H1 (cell line): ENCODE measurements at regions not wholly inside any gene's neighbourhood (a gene's known extent, or its start where the extent isn't known, plus 50 kb on each side); places are given as distances from the start of the nearest gene placed in this dataset.

ENCODE experiments used
- CTCF ChIA-PET: fragments of 300-600 bp; sonication (Branson Sonifier 250); formaldehyde crosslinking; loops from one replicate; lab custom pipeline; 2021; ENCODE audit not compliant: partially characterized antibody; lab: Charles Lee
- POLR2A ChIA-PET: fragments of 300-600 bp; sonication (Branson Sonifier 250); formaldehyde crosslinking; loops from one replicate; lab custom pipeline; 2021; ENCODE audit warnings: inconsistent platforms; ENCODE audit not compliant: partially characterized antibody; lab: Charles Lee
- DNase-seq, 2 experiments: peaks; one replicate each; pipeline versions ENCODE4 v3.0.0 to v3.0.0-alpha.2; 2010 to 2022; ENCODE audit warnings: low spot score in 2 of 2, low read depth in 1 of 2, mixed read lengths in 1 of 2
- FAIRE-seq: peaks from 2 replicates; lab custom pipeline; 2011; peaks lifted over from hg19 to GRCh38; lab: Jason Lieb, UNC
- H2AFZ ChIP-seq: 2 replicates; pipeline ENCODE4 v1.8.1; 2012; ENCODE audit warnings: low read length, inconsistent platforms
- H2AK5ac ChIP-seq: 2 replicates; pipeline ENCODE4 v1.6.1; 2013; ENCODE audit warnings: low read depth, low read length
- H2BK120ac ChIP-seq: replicated peaks from 2 replicates; pipeline ENCODE3; 2013; ENCODE audit warnings: low read depth, low read length, inconsistent platforms
- H2BK12ac ChIP-seq: 2 replicates; pipeline ENCODE4 v1.6.1; 2013; ENCODE audit warnings: low read depth, low read length
- H2BK15ac ChIP-seq: 2 replicates; pipeline ENCODE4 v1.6.1; 2013; ENCODE audit warnings: low read length
- H2BK20ac ChIP-seq: 2 replicates; pipeline ENCODE4 v1.6.1; 2013; ENCODE audit warnings: low read length
- H2BK5ac ChIP-seq: 2 replicates; pipeline ENCODE4 v1.6.1; 2013; ENCODE audit warnings: low read depth, low read length
- H3K14ac ChIP-seq: 2 replicates; pipeline ENCODE4 v1.6.1; 2013; ENCODE audit warnings: inconsistent platforms; ENCODE audit not compliant: insufficient read length
- H3K18ac ChIP-seq: 2 replicates; pipeline ENCODE4 v1.6.1; 2013; ENCODE audit warnings: low read length; ENCODE audit errors: extremely low read depth
- H3K23ac ChIP-seq: 2 replicates; pipeline ENCODE4 v1.6.1; 2013; ENCODE audit warnings: inconsistent platforms; ENCODE audit not compliant: insufficient read length
- H3K23me2 ChIP-seq: 2 replicates; pipeline ENCODE4 v1.6.1; 2013; ENCODE audit warnings: low read depth, low read length
- H3K27ac ChIP-seq: 2 replicates; pipeline ENCODE4 v1.6.1; 2011; ENCODE audit warnings: low read depth, low read length, inconsistent platforms
- H3K27me3 ChIP-seq, 4 experiments: replicated peaks in 1 of 4; 1 replicate in 1 of 4; 2 replicates in 3 of 4; pipeline versions ENCODE4 v1.6.1 to v1.8.1; 2011 to 2013; ENCODE audit warnings: low read length in 3 of 4, mild to moderate bottlenecking in 3 of 4, inconsistent platforms in 2 of 4, mixed read lengths in 2 of 4, moderate library complexity in 1 of 4; ENCODE audit not compliant: control insufficient read depth in 3 of 4, insufficient read depth in 3 of 4; ENCODE audit errors: extremely low read depth in 1 of 4
- H3K36me3 ChIP-seq, 4 experiments: 2 replicates each; pipeline versions ENCODE4 v1.6.1 to v1.8.1; 2011 to 2013; ENCODE audit warnings: mild to moderate bottlenecking in 4 of 4, low read length in 3 of 4, moderate library complexity in 2 of 4, control low read depth in 1 of 4, inconsistent platforms in 1 of 4; ENCODE audit not compliant: insufficient read depth in 4 of 4, control insufficient read depth in 2 of 4
- H3K4ac ChIP-seq: replicated peaks from 2 replicates; pipeline ENCODE3; 2013; ENCODE audit warnings: low read length, low read depth, mixed read lengths, inconsistent platforms; ENCODE audit not compliant: insufficient read length
- H3K4me1 ChIP-seq, 4 experiments: replicated peaks in 1 of 4; 1 replicate in 1 of 4; 2 replicates in 3 of 4; pipeline versions ENCODE4 v1.6.1 to v1.8.1; 2011 to 2013; ENCODE audit warnings: low read length in 3 of 4, inconsistent platforms in 2 of 4, mixed read lengths in 1 of 4; ENCODE audit not compliant: insufficient read depth in 4 of 4, control insufficient read depth in 3 of 4
- H3K4me2 ChIP-seq, 2 experiments: 2 replicates each; pipeline versions ENCODE4 v1.6.1 to v1.8.1; 2011 to 2013; ENCODE audit warnings: low read depth in 2 of 2, low read length in 2 of 2, control low read depth in 1 of 2, inconsistent platforms in 1 of 2, mild to moderate bottlenecking in 1 of 2; ENCODE audit not compliant: insufficient read depth in 1 of 2
- H3K4me3 ChIP-seq, 4 experiments: fragments of 200-600, 300-600 bp in 1 of 4; sonication (generic), shearing (Covaris generic), sonication (Bioruptor Twin) in 1 of 4; 2 replicates each; pipeline versions ENCODE4 v1.5.1 to v1.8.1; 2011 to 2016; ENCODE audit warnings: low read length in 4 of 4, low read depth in 3 of 4, control low read depth in 2 of 4, inconsistent platforms in 2 of 4, mild to moderate bottlenecking in 2 of 4, mixed read lengths in 1 of 4, moderate library complexity in 1 of 4; ENCODE audit not compliant: insufficient read depth in 2 of 4; ENCODE audit errors: extremely low read depth in 1 of 4
- H3K56ac ChIP-seq: replicated peaks from 2 replicates; pipeline ENCODE3; 2013; ENCODE audit warnings: low read depth, mild to moderate bottlenecking, mixed read lengths, low read length, inconsistent platforms; ENCODE audit not compliant: insufficient read length
- H3K79me1 ChIP-seq: 2 replicates; pipeline ENCODE4 v1.6.1; 2013; ENCODE audit warnings: low read depth, low read length, control low read depth
- H3K79me2 ChIP-seq, 2 experiments: 2 replicates each; pipeline versions ENCODE4 v1.6.1 to v1.8.1; 2012 to 2013; ENCODE audit warnings: low read length in 2 of 2, mild to moderate bottlenecking in 2 of 2, inconsistent platforms in 1 of 2; ENCODE audit not compliant: insufficient read depth in 2 of 2, control insufficient read depth in 1 of 2
- H3K9ac ChIP-seq, 4 experiments: replicated peaks in 1 of 4; 1 replicate in 1 of 4; 2 replicates in 3 of 4; pipeline versions ENCODE4 v1.6.1 to v1.8.1; 2011 to 2013; ENCODE audit warnings: low read depth in 3 of 4, low read length in 3 of 4, control low read depth in 2 of 4, mild to moderate bottlenecking in 2 of 4, moderate library complexity in 2 of 4, inconsistent platforms in 1 of 4; ENCODE audit errors: extremely low read depth in 1 of 4
- H3K9me3 ChIP-seq, 2 experiments: 2 replicates each; pipeline versions ENCODE4 v1.6.1 to v1.8.1; 2012 to 2013; ENCODE audit warnings: mild to moderate bottlenecking in 2 of 2, moderate library complexity in 2 of 2, control low read depth in 1 of 2, inconsistent platforms in 1 of 2, low read depth in 1 of 2, low read length in 1 of 2, mixed read lengths in 1 of 2; ENCODE audit not compliant: insufficient read depth in 2 of 2
- H4K20me1 ChIP-seq, 2 experiments: replicated peaks in 1 of 2; 2 replicates each; pipeline versions ENCODE3 to v1.8.1; 2011 to 2013; ENCODE audit warnings: inconsistent platforms in 2 of 2, low read length in 2 of 2, mild to moderate bottlenecking in 1 of 2; ENCODE audit not compliant: insufficient read depth in 2 of 2, control insufficient read depth in 1 of 2
- H4K5ac ChIP-seq: 2 replicates; pipeline ENCODE4 v1.6.1; 2013; ENCODE audit warnings: low read length, low read depth, mixed read lengths, inconsistent platforms; ENCODE audit not compliant: insufficient read length
- H4K8ac ChIP-seq: 2 replicates; pipeline ENCODE4 v1.8.0; 2013; ENCODE audit warnings: mild to moderate bottlenecking, moderate library complexity, low read length, inconsistent platforms; ENCODE audit not compliant: insufficient read depth; ENCODE audit errors: extremely low read depth
- H4K91ac ChIP-seq: replicated peaks from 2 replicates; pipeline ENCODE3; 2013; ENCODE audit warnings: low read length, mixed read lengths, inconsistent platforms; ENCODE audit not compliant: insufficient read length
- BRCA1 ChIP-seq: IDR thresholded peaks from 2 replicates; pipeline ENCODE4 v1.6.1; 2012; ENCODE audit warnings: low read depth, low read length, improper control_type of control experiment
- CEBPB ChIP-seq: IDR thresholded peaks from 2 replicates; pipeline ENCODE4 v1.6.1; 2012; ENCODE audit warnings: low read depth, low read length
- CREB1 ChIP-seq: IDR thresholded peaks from 2 replicates; pipeline ENCODE4 v1.6.1; 2012; ENCODE audit warnings: inconsistent platforms
- GABPA ChIP-seq: IDR thresholded peaks from 2 replicates; pipeline ENCODE4 v1.6.1; 2011; ENCODE audit warnings: mild to moderate bottlenecking, low read length, moderate library complexity, borderline replicate concordance; ENCODE audit not compliant: insufficient read depth
- HDAC2 ChIP-seq, 2 experiments: fragments of 300-600 bp in 1 of 2; sonication (generic) in 1 of 2; IDR thresholded peaks; 2 replicates each; pipeline ENCODE4 v1.6.1; 2011 to 2012; ENCODE audit warnings: low read depth in 2 of 2, low read length in 2 of 2, mild to moderate bottlenecking in 2 of 2, moderate library complexity in 2 of 2, borderline replicate concordance in 1 of 2, inconsistent platforms in 1 of 2
- HDAC6 ChIP-seq: IDR thresholded peaks from one replicate; pipeline ENCODE4 v1.7.1; 2012; ENCODE audit warnings: low read depth, mild to moderate bottlenecking, inconsistent platforms, low read length, moderate library complexity
- JUN ChIP-seq: IDR thresholded peaks from 2 replicates; pipeline ENCODE4 v1.6.1; 2011; ENCODE audit warnings: low read depth, mild to moderate bottlenecking, improper control_type of control experiment, low read length
- KDM1A ChIP-seq: fragments of 200-600, 300-600 bp; sonication (generic); IDR thresholded peaks from 2 replicates; pipeline ENCODE4 v1.7.1; 2016; ENCODE audit warnings: mild to moderate bottlenecking, low read length, borderline replicate concordance
- KDM5A ChIP-seq: fragments of 200-600 bp; IDR thresholded peaks from 2 replicates; pipeline ENCODE4 v1.7.1; 2012; ENCODE audit warnings: mild to moderate bottlenecking, low read length, inconsistent platforms, mixed read lengths
- POU5F1 ChIP-seq: IDR thresholded peaks from 2 replicates; pipeline ENCODE4 v1.6.1; 2011; ENCODE audit warnings: low read depth, mild to moderate bottlenecking, low read length, moderate library complexity
- RFX5 ChIP-seq: IDR thresholded peaks from 2 replicates; pipeline ENCODE4 v1.6.1; 2011; ENCODE audit warnings: low read depth, low read length, improper control_type of control experiment, borderline replicate concordance
- SP2 ChIP-seq: IDR thresholded peaks from 2 replicates; pipeline ENCODE4 v1.6.1; 2012; ENCODE audit warnings: mild to moderate bottlenecking, low read length, inconsistent platforms
- TAF7 ChIP-seq: optimal IDR thresholded peaks from 2 replicates; pipeline ENCODE3; 2011; ENCODE audit warnings: low read depth, mild to moderate bottlenecking, inconsistent platforms, low read length, moderate library complexity, borderline replicate concordance
- TCF12 ChIP-seq: IDR thresholded peaks from 2 replicates; pipeline ENCODE4 v1.6.1; 2011; ENCODE audit warnings: low read depth, mild to moderate bottlenecking, low read length
- YY1 ChIP-seq: IDR thresholded peaks from 2 replicates; pipeline ENCODE4 v1.6.1; 2011; ENCODE audit warnings: low read depth, mild to moderate bottlenecking, low read length
- WGBS, 2 experiments: shearing (Covaris generic) in 1 of 2; methylation state at CpG; one replicate each; pipeline versions ENCODE4 v1.1.6 to v1.1.7; 2013 to 2015; ENCODE audit warnings: low lambda C conversion rate in 2 of 2, mixed read lengths in 2 of 2, inconsistent platforms in 1 of 2, low coverage in 1 of 2, missing lambda C conversion rate in 1 of 2; ENCODE audit not compliant: insufficient replicate concordance in 2 of 2, insufficient coverage in 1 of 2, insufficient read length in 1 of 2; ENCODE audit errors: extremely low coverage in 1 of 2, missing lambda C conversion rate in 1 of 2; 5-methylcytosine and 5-hydroxymethylcytosine counted together
- TF ChIP-seq, protein P1 (sequence below): IDR thresholded peaks from 2 replicates; pipeline ENCODE4 v1.6.1; 2011; ENCODE audit warnings: low read depth, mild to moderate bottlenecking, low read length; ENCODE audit not compliant: insufficient read depth

DNA sequence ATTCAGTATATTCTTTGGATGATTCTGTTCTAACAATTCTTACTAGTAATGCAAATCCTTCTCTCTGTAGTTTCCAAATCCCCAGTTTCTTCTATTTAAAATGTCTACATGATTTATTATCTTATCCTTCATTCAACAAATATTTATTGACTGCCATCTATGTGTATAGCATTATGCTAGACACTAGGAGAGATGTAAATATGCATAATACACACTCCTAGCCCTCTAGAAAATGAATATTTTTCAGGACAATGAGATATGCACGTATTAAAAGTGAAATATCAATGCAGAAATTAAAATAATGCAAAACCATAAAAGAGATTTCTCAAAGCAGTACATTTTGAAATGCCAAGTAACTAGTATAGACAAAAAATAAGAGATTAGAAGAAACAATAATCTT lies 293.5 kb upstream of the CNR1 start:
- 75% methylated on average over 1 of the region's 1 CpG; no CpG with 5 or more reads in 1 of the 2 experiments for WGBS, 2 experiments
- H3K9me3 ChIP-seq, result no peaks in the 10 kb centered on the region
- POLR2A ChIA-PET, result no interaction called here
- TF ChIP-seq BRCA1, result no peak
- no peak for TF ChIP-seq JUN
- TF ChIP-seq SP2, result no peak
- no peak for TF ChIP-seq HDAC6
- TF ChIP-seq HDAC2 (IDR thresholded peaks at IDR 0.05; ENCODE audit: borderline replicate concordance in 1 of 2, low read depth in 2 of 2, low read length in 2 of 2), result no peak
- no peak for TF ChIP-seq TAF7
- no peak for TF ChIP-seq CREB1
- TF ChIP-seq GABPA, result no peak
- no peak for TF ChIP-seq KDM5A
- TF ChIP-seq CEBPB, result no peak
- TF ChIP-seq, protein P1, sequence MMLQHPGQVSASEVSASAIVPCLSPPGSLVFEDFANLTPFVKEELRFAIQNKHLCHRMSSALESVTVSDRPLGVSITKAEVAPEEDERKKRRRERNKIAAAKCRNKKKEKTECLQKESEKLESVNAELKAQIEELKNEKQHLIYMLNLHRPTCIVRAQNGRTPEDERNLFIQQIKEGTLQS, result no peak
- no peak for TF ChIP-seq KDM1A
- no peak for TF ChIP-seq TCF12
- TF ChIP-seq YY1, result no peak
- TF ChIP-seq POU5F1, result no peak
- TF ChIP-seq RFX5, result no peak

More for the DNA sequence above, 293.5 kb upstream of the CNR1 start:
- Histone ChIP-seq H2AK5ac (no peak overlapping the region), H3K18ac (no peak overlapping the region), H4K8ac (no peak overlapping the region), H3K4me2 (no peak overlapping the region), H3K79me2 (no peaks in the 10 kb centered on the region), H3K27me3 (no peaks in the 10 kb centered on the region), H3K4ac (no peak overlapping the region), H2BK120ac (no peak overlapping the region), H3K4me1 (no peaks in the 10 kb centered on the region), H3K14ac (no peak overlapping the region), H4K91ac (no peak overlapping the region), H3K4me3 (no peak overlapping the region), H4K5ac (no peak overlapping the region), H3K9ac (no peak overlapping the region), H3K56ac (no peak overlapping the region), H3K23ac (no peak overlapping the region), H2BK5ac (no peak overlapping the region), H2BK15ac (no peak overlapping the region), H4K20me1 (no peaks in the 10 kb centered on the region), H3K36me3 (no peaks in the 10 kb centered on the region), H3K27ac (no peak overlapping the region), H3K79me1 (no peaks in the 10 kb centered on the region), H2AFZ (no peak overlapping the region), H2BK20ac (no peak overlapping the region), H3K23me2 (no peaks in the 10 kb centered on the region), H2BK12ac (no peak overlapping the region)
- CTCF ChIA-PET, result no interaction called here
- FAIRE-seq (no peak), DNase-seq (no peak)
